K562 (cell line): ENCODE measurements at regions not wholly inside any gene's neighbourhood (a gene's known extent, or its start where the extent isn't known, plus 50 kb on each side); places are given as distances from the start of the nearest gene placed in this dataset.

Experiments
- ATAC-seq: fragments of 200-7000 bp; cut with Tn5 transposase; 3 replicates; pipeline ENCODE4 v1.9.1; 2020; ENCODE audit warnings: moderate library complexity
- BruUV-seq: library from RNA; stranded (reverse); fragments of 400-500 nt; replicated peaks from 2 replicates; lab custom pipeline; 2021; lab: Mats Ljungman, UMichigan
- CTCF ChIA-PET: fragments of 300-600 bp; formaldehyde crosslinking; extraction: SDS; loops from one replicate; lab custom pipeline; 2021; ENCODE audit warnings: low intra/inter-chr PET ratio; lab: Yijun Ruan, JAX
- POLR2A ChIA-PET: fragments of 300-600, 350-650 bp; sonication (Branson Sonifier 250); formaldehyde crosslinking; extraction: SDS; loops from one replicate; lab custom pipeline; 2021; ENCODE audit warnings: antibody characterized with exemption, inconsistent platforms; lab: Yijun Ruan, JAX
- DNase-seq, 4 experiments: peaks; one replicate each; pipeline versions ENCODE4 v3.0.0 to v3.0.0-alpha.2; 2011 to 2018; ENCODE audit warnings: low spot score in 3 of 4, mixed read lengths in 3 of 4; ENCODE audit errors: extremely low read depth in 1 of 4
- FAIRE-seq: peaks from 2 replicates; lab custom pipeline; 2011; peaks lifted over from hg19 to GRCh38; lab: Jason Lieb, UNC
- H2AFZ ChIP-seq: 2 replicates; pipeline ENCODE4 v1.6.0; 2011; ENCODE audit warnings: low read depth, low read length, control low read depth, inconsistent platforms
- H3K27ac ChIP-seq: fragments of 200-600 bp; 3 replicates; pipeline ENCODE4 v1.8.0; 2011; ENCODE audit warnings: low read depth, mild to moderate bottlenecking, control low read depth, inconsistent platforms, low read length, moderate library complexity, mixed read lengths; ENCODE audit errors: extremely low read depth
- H3K27me3 ChIP-seq, 2 experiments: fragments of 300-600 bp in 1 of 2; 2 replicates in 1 of 2; 3 replicates in 1 of 2; pipeline versions ENCODE4 v1.6.0 to v1.8.0; 2011; ENCODE audit warnings: inconsistent platforms in 2 of 2, low read length in 2 of 2, mild to moderate bottlenecking in 1 of 2, mixed read lengths in 1 of 2, moderate library complexity in 1 of 2; ENCODE audit not compliant: control insufficient read depth in 2 of 2, insufficient read depth in 2 of 2
- H3K36me3 ChIP-seq: fragments of 300-600 bp; 3 replicates; pipeline ENCODE4 v1.8.0; 2011; ENCODE audit warnings: mild to moderate bottlenecking, low read length, inconsistent platforms; ENCODE audit not compliant: control insufficient read depth, insufficient read depth
- H3K4me1 ChIP-seq, 2 experiments: fragments of 200-600 bp in 1 of 2; replicated peaks in 1 of 2; 2 replicates in 1 of 2; 3 replicates in 1 of 2; pipeline versions ENCODE4 v1.5.1 to v1.8.0; 2011; ENCODE audit warnings: inconsistent platforms in 2 of 2, low read length in 2 of 2, mild to moderate bottlenecking in 1 of 2, mixed read lengths in 1 of 2, moderate library complexity in 1 of 2; ENCODE audit not compliant: control insufficient read depth in 2 of 2, insufficient read depth in 2 of 2
- H3K4me2 ChIP-seq: 2 replicates; pipeline ENCODE4 v1.6.1; 2011; ENCODE audit warnings: low read length, control low read depth, inconsistent platforms, mixed read lengths; ENCODE audit not compliant: insufficient read depth
- H3K4me3 ChIP-seq: fragments of 200-600 bp; sonication (generic), shearing (Covaris generic); 2 replicates; pipeline ENCODE4 v1.5.1; 2016; ENCODE audit warnings: control low read depth, inconsistent platforms
- H3K79me2 ChIP-seq: fragments of 200-600 bp; 3 replicates; pipeline ENCODE4 v1.8.0; 2011; ENCODE audit warnings: low read length, inconsistent platforms; ENCODE audit not compliant: control insufficient read depth, insufficient read depth
- H3K9ac ChIP-seq, 2 experiments: 2 replicates each; pipeline versions ENCODE4 v1.6.0 to v1.6.1; 2011; ENCODE audit warnings: low read depth in 2 of 2, low read length in 2 of 2, control low read depth in 1 of 2, inconsistent platforms in 1 of 2, mild to moderate bottlenecking in 1 of 2, mixed read lengths in 1 of 2; ENCODE audit not compliant: insufficient read depth in 1 of 2
- H3K9me1 ChIP-seq: one replicate; pipeline ENCODE4 v1.6.0; 2011; ENCODE audit warnings: inconsistent platforms, mild to moderate bottlenecking, low read length, moderate library complexity; ENCODE audit not compliant: control insufficient read depth, insufficient read depth
- H3K9me3 ChIP-seq: replicated peaks from 2 replicates; pipeline ENCODE4 v1.5.1; 2011; ENCODE audit warnings: low read depth, low read length, inconsistent platforms; ENCODE audit not compliant: control insufficient read depth, insufficient read depth
- H4K20me1 ChIP-seq: replicated peaks from 2 replicates; pipeline ENCODE4 v1.6.1; 2011; ENCODE audit warnings: low read length, inconsistent platforms, mixed read lengths; ENCODE audit not compliant: control insufficient read depth, insufficient read depth
- ASH1L ChIP-seq: fragments of 450-650 bp; IDR thresholded peaks from 2 replicates; pipeline ENCODE4 v1.6.1; 2018; ENCODE audit warnings: borderline replicate concordance, mild to moderate bottlenecking, low read depth; ENCODE audit not compliant: partially characterized antibody
- ATF7 ChIP-seq: fragments of 450-650 bp; IDR thresholded peaks from 2 replicates; pipeline ENCODE4 v1.7.1; 2014; ENCODE audit warnings: mild to moderate bottlenecking, moderate library complexity
- CBX1 ChIP-seq: sonication (generic); IDR thresholded peaks from 2 replicates; pipeline ENCODE4 v1.6.1; 2016; ENCODE audit warnings: antibody characterized with exemption, low read depth, mild to moderate bottlenecking
- CHD1 ChIP-seq: fragments of 200-600 bp; sonication (generic); IDR thresholded peaks from one replicate; pipeline ENCODE4 v1.6.1; 2012; ENCODE audit warnings: mild to moderate bottlenecking, moderate library complexity, low read length, inconsistent platforms
- FOXA1 ChIP-seq: fragments of 450-650 bp; IDR thresholded peaks from 2 replicates; pipeline ENCODE4 v1.6.1; 2016; ENCODE audit warnings: mild to moderate bottlenecking, borderline replicate concordance
- HNRNPK ChIP-seq: fragments of 200-400 bp; formaldehyde crosslinking; IDR thresholded peaks from one replicate; pipeline ENCODE4 v1.6.1; 2018; ENCODE audit warnings: mild to moderate bottlenecking, low read depth, low read length; ENCODE audit not compliant: poor library complexity, severe bottlenecking
- IFI16 ChIP-seq: fragments of 250-450 bp; sonication (Bioruptor Pico); IDR thresholded peaks from 2 replicates; pipeline ENCODE4 v2.1.2; 2022; ENCODE audit warnings: mild to moderate bottlenecking, inconsistent platforms
- SRSF7 ChIP-seq: fragments of 200-400 bp; formaldehyde crosslinking; optimal IDR thresholded peaks from 2 replicates; pipeline ENCODE3; 2017; ENCODE audit warnings: mild to moderate bottlenecking, low read depth, low read length
- ZNF24 ChIP-seq: fragments of 450-650 bp; IDR thresholded peaks from 2 replicates; pipeline ENCODE4 v1.6.1; 2016
- ZNF316 ChIP-seq: fragments of 450-650 bp; IDR thresholded peaks from 2 replicates; pipeline ENCODE4 v1.6.1; 2016
- ZNF511 ChIP-seq: sonication (generic); formaldehyde crosslinking; IDR thresholded peaks from 2 replicates; pipeline ENCODE4 v1.8.0; 2022; ENCODE audit warnings: mild to moderate bottlenecking, missing genetic modification reagents
- ZNF655 ChIP-seq: fragments of 250-450 bp; sonication (Bioruptor Pico); IDR thresholded peaks from 2 replicates; pipeline ENCODE4 v1.5.0; 2021
- WGBS: fragments of 100-300 bp; shearing (Covaris generic); methylation state at CpG from one replicate; pipeline ENCODE4 v1.1.6; 2016; ENCODE audit warnings: low coverage, mixed read lengths; ENCODE audit not compliant: insufficient coverage; ENCODE audit errors: missing lambda C conversion rate; 5-methylcytosine and 5-hydroxymethylcytosine counted together
- in situ Hi-C: fragments of 300-500 bp; cut with MboI; formaldehyde crosslinking; loops from 4 replicates; pipeline ENCODE4 v1.15.0; 2018; ENCODE audit warnings: inconsistent platforms, mixed read lengths
- intact Hi-C: fragments of 100-400 bp; cut with micrococcal nuclease; formaldehyde crosslinking; loops from 2 replicates; pipeline ENCODE4 v1.14.2; 2022

- Histone ChIP-seq H3K9me1 (no peaks in the 10 kb centered on the region), H3K4me2 (no peak overlapping the region)
- TF ChIP-seq CBX1: no peak
- TF ChIP-seq ZNF316: no peak
- TF ChIP-seq HNRNPK: no peak
- TF ChIP-seq ASH1L: no peak
- no peak for TF ChIP-seq IFI16 (CRISPR knock-in tag)
- TF ChIP-seq, all 486 proteins: peak for 0
- ATAC-seq (no peak), DNase-seq (no peak), FAIRE-seq (no peak)
- POLR2A ChIA-PET: no interaction called here
- H2AFZ ChIP-seq: no peak overlapping the region
- in situ Hi-C loops: no loop called here
- CTCF ChIA-PET: no interaction called here
- no peak overlapping the region for H3K4me3 ChIP-seq
- no peaks in the 10 kb centered on the region for H3K4me1 ChIP-seq
- no peaks in the 10 kb centered on the region for H3K79me2 ChIP-seq
- no peaks in the 10 kb centered on the region for H3K9me3 ChIP-seq
- no peak overlapping the region for H3K27ac ChIP-seq
- intact Hi-C loops: no loop called here
- no peaks in the 10 kb centered on the region for H3K27me3 ChIP-seq
- no TSS peak for BruUV-seq
- WGBS: 77% methylated on average over 2 of the region's 2 CpGs
- H4K20me1 ChIP-seq: no peaks in the 10 kb centered on the region
- no peaks in the 10 kb centered on the region for H3K36me3 ChIP-seq
- no peak overlapping the region for H3K9ac ChIP-seq
Measured at GRCh38 chrX:74009041-74009440, 156.5 kb upstream of the XIST start.

GRCh38 chrX:73992019-73992418, 139.5 kb upstream of the XIST start:
- Histone ChIP-seq H3K27ac (no peak overlapping the region), H4K20me1 (no peaks in the 10 kb centered on the region), H3K4me3 (no peak overlapping the region), H3K9me1 (no peaks in the 10 kb centered on the region)
- CTCF ChIA-PET: no interaction called here
- WGBS: 98% methylated on average over 5 of the region's 6 CpGs
- intact Hi-C loops: no loop called here
- no peak for TF ChIP-seq CHD1
- no peak for TF ChIP-seq SRSF7
- TF ChIP-seq ZNF511 (CRISPR knock-in tag): no peak
- no peak for TF ChIP-seq FOXA1
- TF ChIP-seq ZNF655 (CRISPR knock-in tag): no peak
- no peak for TF ChIP-seq ZNF24
- no peak for TF ChIP-seq ATF7
- TF ChIP-seq, all 486 proteins: peak for 0
- H3K27me3 ChIP-seq: no peaks in the 10 kb centered on the region
- in situ Hi-C loops: no loop called here
- H3K4me1 ChIP-seq: no peaks in the 10 kb centered on the region
- H3K79me2 ChIP-seq: peaks cover under 1% of the 10 kb centered on the region; the same call in 1 of the 3 replicates
- peaks cover 27% of the 10 kb centered on the region; the same call in 1 of the 3 replicates for H3K36me3 ChIP-seq
- FAIRE-seq: no peak
- no TSS peak for BruUV-seq
- DNase-seq: no peak
- no peak overlapping the region for H2AFZ ChIP-seq
- POLR2A ChIA-PET: no interaction called here
- ATAC-seq: no peak; the same call in 2 of the 3 replicates
- no peak overlapping the region for H3K9ac ChIP-seq
- no peak overlapping the region for H3K4me2 ChIP-seq
- H3K9me3 ChIP-seq: no peaks in the 10 kb centered on the region; the same call in 1 of the 2 replicates
